ENCODE measurements at regions not wholly inside any gene's neighbourhood (a gene's known extent, or its start where the extent isn't known, plus 50 kb on each side); places are given as distances from the start of the nearest gene placed in this dataset.

DNA sequence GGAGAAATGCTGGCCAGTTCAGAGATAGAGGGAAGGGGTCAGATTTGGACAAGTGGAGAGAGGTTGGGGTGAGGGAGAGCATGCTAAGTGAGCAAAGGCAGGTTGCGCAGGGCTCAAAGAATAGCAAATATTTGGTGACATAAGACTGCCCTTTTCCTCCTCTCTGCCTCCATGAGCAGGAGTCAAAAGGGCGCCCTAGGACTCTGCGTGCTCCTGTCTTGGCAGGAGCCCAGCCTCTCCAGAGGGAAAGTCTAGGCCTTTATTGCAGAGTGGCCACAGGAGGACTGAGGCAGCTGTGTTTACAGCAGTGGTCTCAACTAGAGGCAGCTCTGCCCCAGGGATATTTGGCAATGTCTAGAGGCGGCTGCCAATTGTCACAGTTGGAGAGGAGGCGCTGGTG lies 165.6 kb downstream of the FAM43A start:
- intact Hi-C loops (cut with micrococcal nuclease; ENCODE audit: unreplicated experiment): no loop called here
- ATAC-seq (no peak), FAIRE-seq (no peak), DNase-seq (ENCODE audit: low spot score) (no peak)
- 0 out of 5 replicates have a peak, but pooled peaks cover 0 to 5% of the 10 kb centered on the region in 2 experiments for H3K27me3 ChIP-seq (ENCODE audit: control insufficient read depth in 1 of 2, insufficient read depth in 2 of 2, low read length in 2 of 2)
- no peak overlapping the region for H2AFZ ChIP-seq (ENCODE audit: low read length)
- H3K4me2 ChIP-seq (ENCODE audit: low read depth, low read length): no peak overlapping the region
- no peak overlapping the region for H3K4me3 ChIP-seq (replicated peaks in 1 of 3; ENCODE audit: insufficient read depth in 1 of 3, low read depth in 2 of 3, low read length in 3 of 3)
- ChIA-PET POLR2A (no interaction called here), CTCF (ENCODE audit: low intra/inter-chr PET ratio, low total read pairs) (no interaction called here)
- H3K4me1 ChIP-seq (ENCODE audit: insufficient read depth, low read length): peaks cover 30% of the 10 kb centered on the region
- no peaks in the 10 kb centered on the region for H3K9me3 ChIP-seq (ENCODE audit: low read length)
- H3K9ac ChIP-seq (ENCODE audit: insufficient read depth, low read depth, low read length): no peak overlapping the region
- BruUV-seq (replicated peaks): no TSS peak
- in situ Hi-C loops (cut with HindIII; ENCODE audit: extremely low pct_ligation_motif_present, low pct_unique_long_range_greater_than_20kb): no loop called here
- no peaks in the 10 kb centered on the region for H4K20me1 ChIP-seq (ENCODE audit: insufficient read depth, low read length)
- H3K36me3 ChIP-seq (replicated peaks in 1 of 2; ENCODE audit: control insufficient read depth in 1 of 2, insufficient read depth in 2 of 2, low read length in 2 of 2): no peaks in the 10 kb centered on the region
- TF ChIP-seq ATM (IDR thresholded peaks at IDR 0.05; ENCODE audit: borderline replicate concordance) (no peak), ZNF225 (CRISPR knock-in tag; IDR thresholded peaks at IDR 0.05) (no peak), FOXC1 (CRISPR knock-in tag; IDR thresholded peaks at IDR 0.05; ENCODE audit: borderline replicate concordance) (no peak), NCOA5 (CRISPR knock-in tag; IDR thresholded peaks at IDR 0.05) (no peak), ZMYM3 (CRISPR knock-in tag; IDR thresholded peaks at IDR 0.05) (no peak), XBP1 (CRISPR knock-in tag; IDR thresholded peaks at IDR 0.05) (no peak), NR2F2 (IDR thresholded peaks at IDR 0.05; ENCODE audit: borderline replicate concordance, low read depth) (no peak), JUN (CRISPR knock-in tag; IDR thresholded peaks at IDR 0.05) (no peak), KDM5A (IDR thresholded peaks at IDR 0.05; ENCODE audit: borderline replicate concordance, low read length) (no peak), KLF16 (CRISPR knock-in tag; IDR thresholded peaks at IDR 0.05) (no peak), ZNF276 (CRISPR knock-in tag; IDR thresholded peaks at IDR 0.05; ENCODE audit: low read depth) (no peak)
- no peaks in the 10 kb centered on the region for H3K79me2 ChIP-seq (ENCODE audit: insufficient read depth, low read length)
- WGBS (ENCODE audit: low lambda C conversion rate): 28% methylated on average over 3 of the region's 5 CpGs
- no peak overlapping the region for H3K27ac ChIP-seq (ENCODE audit: extremely low read length, insufficient read depth, low read length)
